Gastrocnemius medialis (tissue), 4 donors: ENCODE measurements at regions not wholly inside any gene's neighbourhood (a gene's known extent, or its start where the extent isn't known, plus 50 kb on each side); places are given as distances from the start of the nearest gene placed in this dataset.

ENCODE experiments used
- POLR2A ChIP-seq, 2 donors: fragments of 450-650 bp; IDR thresholded peaks; one replicate each; pipeline ENCODE4 v1.6.1; 2017; ENCODE audit warnings: antibody characterized with exemption in 2 of 2, mild to moderate bottlenecking in 2 of 2, moderate library complexity in 2 of 2
- TF ChIP-seq, protein P1 (sequence below), 5 experiments: fragments of 450-650 bp in 3 of 5; fragments of 200-600 bp in 2 of 5; sonication (generic) in 2 of 5; IDR thresholded peaks in 4 of 5; conservative IDR thresholded peaks in 1 of 5; 1 replicate in 4 of 5; 2 replicates in 1 of 5; pipeline ENCODE4 v1.5.1; 2016 to 2019; ENCODE audit warnings: antibody characterized with exemption in 5 of 5, mild to moderate bottlenecking in 3 of 5, moderate library complexity in 3 of 5

DNA sequence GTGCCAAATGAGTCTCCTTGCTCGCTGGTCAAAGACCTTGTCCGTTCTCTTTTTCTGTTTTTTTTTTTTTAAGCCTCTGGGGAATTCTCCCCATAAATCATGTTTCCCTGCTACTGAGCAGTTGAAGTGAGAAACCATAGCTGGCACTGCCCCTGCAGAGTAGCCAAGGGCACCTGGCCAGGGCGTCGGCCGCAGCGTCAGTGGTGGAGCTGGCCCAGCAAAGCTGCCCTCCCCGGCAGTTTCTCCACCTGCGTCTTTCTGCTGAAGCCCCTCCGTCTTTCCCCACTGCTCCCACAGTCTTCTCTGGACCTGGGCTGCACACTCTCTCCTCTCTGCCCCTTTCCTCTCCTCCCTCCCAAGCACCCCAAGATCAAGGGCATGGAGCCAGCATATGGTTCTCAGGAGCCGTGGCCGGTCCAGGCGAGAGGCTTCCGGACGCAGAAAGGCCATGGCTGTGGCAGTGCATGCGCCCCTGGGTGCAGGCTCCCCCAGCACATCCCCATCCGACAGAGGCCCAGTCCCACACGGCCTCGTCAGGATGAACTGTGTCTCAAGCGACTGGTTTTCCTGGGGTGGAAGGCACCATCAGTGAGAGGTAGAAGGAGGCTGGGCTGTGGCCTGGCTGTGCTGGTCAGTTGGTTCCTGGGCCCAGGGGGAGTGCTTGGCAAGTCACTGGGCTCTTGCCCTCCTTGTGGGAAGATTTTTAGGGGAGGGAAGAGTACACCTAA lies 218.1 kb downstream of the ERMARD start:
- TF ChIP-seq, protein P1, sequence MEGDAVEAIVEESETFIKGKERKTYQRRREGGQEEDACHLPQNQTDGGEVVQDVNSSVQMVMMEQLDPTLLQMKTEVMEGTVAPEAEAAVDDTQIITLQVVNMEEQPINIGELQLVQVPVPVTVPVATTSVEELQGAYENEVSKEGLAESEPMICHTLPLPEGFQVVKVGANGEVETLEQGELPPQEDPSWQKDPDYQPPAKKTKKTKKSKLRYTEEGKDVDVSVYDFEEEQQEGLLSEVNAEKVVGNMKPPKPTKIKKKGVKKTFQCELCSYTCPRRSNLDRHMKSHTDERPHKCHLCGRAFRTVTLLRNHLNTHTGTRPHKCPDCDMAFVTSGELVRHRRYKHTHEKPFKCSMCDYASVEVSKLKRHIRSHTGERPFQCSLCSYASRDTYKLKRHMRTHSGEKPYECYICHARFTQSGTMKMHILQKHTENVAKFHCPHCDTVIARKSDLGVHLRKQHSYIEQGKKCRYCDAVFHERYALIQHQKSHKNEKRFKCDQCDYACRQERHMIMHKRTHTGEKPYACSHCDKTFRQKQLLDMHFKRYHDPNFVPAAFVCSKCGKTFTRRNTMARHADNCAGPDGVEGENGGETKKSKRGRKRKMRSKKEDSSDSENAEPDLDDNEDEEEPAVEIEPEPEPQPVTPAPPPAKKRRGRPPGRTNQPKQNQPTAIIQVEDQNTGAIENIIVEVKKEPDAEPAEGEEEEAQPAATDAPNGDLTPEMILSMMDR (IDR thresholded peaks at IDR 0.05 in 4 of 5, conservative IDR thresholded peaks at IDR 0.05 in 1 of 5), result no peak
- no peak for TF ChIP-seq POLR2A (IDR thresholded peaks at IDR 0.05)
